ENCODE measurements at regions not wholly inside any gene's neighbourhood (a gene's known extent, or its start where the extent isn't known, plus 50 kb on each side); places are given as distances from the start of the nearest gene placed in this dataset.

DNA sequence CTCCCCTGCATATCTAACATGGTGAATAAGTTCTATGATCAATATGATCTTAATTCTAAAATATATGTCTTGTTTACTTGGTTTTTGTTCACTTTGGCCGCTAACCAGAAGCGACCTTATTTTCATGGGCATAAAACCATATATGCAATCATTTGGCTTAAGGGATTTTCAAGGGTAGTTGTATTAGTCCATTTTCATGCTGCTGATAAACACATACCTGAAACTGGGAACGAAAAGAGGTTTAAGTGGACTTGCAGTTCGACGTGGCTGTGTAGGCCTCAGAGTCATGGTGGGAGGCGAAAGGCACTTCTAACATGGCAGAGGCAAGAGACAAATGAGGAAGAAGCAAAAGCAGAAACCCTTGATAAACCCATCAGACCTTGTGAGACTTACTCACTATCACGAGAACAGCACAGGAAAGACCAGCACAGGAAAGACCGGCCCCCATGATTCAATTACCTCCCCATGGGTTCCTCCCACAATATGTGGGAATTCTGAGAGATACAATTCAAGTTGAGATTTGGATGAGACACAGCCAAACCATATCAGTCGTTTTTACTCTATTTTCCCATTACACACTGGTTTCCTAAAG lies 114.3 kb upstream of the CPEB2 start:
- TF ChIP-seq, protein P1, sequence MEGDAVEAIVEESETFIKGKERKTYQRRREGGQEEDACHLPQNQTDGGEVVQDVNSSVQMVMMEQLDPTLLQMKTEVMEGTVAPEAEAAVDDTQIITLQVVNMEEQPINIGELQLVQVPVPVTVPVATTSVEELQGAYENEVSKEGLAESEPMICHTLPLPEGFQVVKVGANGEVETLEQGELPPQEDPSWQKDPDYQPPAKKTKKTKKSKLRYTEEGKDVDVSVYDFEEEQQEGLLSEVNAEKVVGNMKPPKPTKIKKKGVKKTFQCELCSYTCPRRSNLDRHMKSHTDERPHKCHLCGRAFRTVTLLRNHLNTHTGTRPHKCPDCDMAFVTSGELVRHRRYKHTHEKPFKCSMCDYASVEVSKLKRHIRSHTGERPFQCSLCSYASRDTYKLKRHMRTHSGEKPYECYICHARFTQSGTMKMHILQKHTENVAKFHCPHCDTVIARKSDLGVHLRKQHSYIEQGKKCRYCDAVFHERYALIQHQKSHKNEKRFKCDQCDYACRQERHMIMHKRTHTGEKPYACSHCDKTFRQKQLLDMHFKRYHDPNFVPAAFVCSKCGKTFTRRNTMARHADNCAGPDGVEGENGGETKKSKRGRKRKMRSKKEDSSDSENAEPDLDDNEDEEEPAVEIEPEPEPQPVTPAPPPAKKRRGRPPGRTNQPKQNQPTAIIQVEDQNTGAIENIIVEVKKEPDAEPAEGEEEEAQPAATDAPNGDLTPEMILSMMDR (IDR thresholded peaks at IDR 0.05 in 4 of 5, conservative IDR thresholded peaks at IDR 0.05 in 1 of 5): no peak
- no peak for TF ChIP-seq POLR2A (IDR thresholded peaks at IDR 0.05)

Measured in gastrocnemius medialis (tissue), 4 donors.